ENCODE measurements at regions not wholly inside any gene's neighbourhood (a gene's known extent, or its start where the extent isn't known, plus 50 kb on each side); places are given as distances from the start of the nearest gene placed in this dataset.

DNA sequence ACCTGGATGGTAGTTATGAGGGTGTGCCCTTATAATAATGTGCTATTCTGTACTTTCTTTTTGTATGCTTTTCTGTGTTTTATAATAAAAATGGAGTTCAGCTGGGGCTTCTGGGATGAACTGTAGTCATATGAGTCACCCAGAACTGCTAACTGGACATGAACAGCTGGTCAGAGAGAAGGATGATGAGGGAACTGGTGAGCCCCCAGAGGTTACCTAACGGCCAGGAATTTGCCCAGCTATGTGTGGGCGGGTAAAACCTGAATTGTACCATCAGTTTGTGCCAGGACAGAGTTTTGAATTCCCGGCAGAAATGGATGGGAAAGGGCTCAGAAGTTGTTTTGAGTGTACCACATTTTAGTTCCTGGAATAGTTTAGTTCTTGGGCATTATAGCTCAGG, 138.0 kb upstream of the USP9X start:
- TF ChIP-seq, protein P1, sequence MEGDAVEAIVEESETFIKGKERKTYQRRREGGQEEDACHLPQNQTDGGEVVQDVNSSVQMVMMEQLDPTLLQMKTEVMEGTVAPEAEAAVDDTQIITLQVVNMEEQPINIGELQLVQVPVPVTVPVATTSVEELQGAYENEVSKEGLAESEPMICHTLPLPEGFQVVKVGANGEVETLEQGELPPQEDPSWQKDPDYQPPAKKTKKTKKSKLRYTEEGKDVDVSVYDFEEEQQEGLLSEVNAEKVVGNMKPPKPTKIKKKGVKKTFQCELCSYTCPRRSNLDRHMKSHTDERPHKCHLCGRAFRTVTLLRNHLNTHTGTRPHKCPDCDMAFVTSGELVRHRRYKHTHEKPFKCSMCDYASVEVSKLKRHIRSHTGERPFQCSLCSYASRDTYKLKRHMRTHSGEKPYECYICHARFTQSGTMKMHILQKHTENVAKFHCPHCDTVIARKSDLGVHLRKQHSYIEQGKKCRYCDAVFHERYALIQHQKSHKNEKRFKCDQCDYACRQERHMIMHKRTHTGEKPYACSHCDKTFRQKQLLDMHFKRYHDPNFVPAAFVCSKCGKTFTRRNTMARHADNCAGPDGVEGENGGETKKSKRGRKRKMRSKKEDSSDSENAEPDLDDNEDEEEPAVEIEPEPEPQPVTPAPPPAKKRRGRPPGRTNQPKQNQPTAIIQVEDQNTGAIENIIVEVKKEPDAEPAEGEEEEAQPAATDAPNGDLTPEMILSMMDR (optimal IDR thresholded peaks at IDR 0.05 in 1 of 3, IDR thresholded peaks at IDR 0.05 in 1 of 3, conservative IDR thresholded peaks at IDR 0.05 in 1 of 3; ENCODE audit: extremely low read depth in 1 of 3, insufficient read depth in 2 of 3, low read length in 3 of 3) = no peak
- no peak for TF ChIP-seq EZH2 (IDR thresholded peaks at IDR 0.05; ENCODE audit: low read length)

Measured in keratinocyte (primary cell).